ENCODE measurements at regions not wholly inside any gene's neighbourhood (a gene's known extent, or its start where the extent isn't known, plus 50 kb on each side); places are given as distances from the start of the nearest gene placed in this dataset.
"Not testable (repeated sequence)": the region's sequence is repeated elsewhere in the genome, so short reads cannot be mapped to it uniquely, and the experiment has no call there.

DNA sequence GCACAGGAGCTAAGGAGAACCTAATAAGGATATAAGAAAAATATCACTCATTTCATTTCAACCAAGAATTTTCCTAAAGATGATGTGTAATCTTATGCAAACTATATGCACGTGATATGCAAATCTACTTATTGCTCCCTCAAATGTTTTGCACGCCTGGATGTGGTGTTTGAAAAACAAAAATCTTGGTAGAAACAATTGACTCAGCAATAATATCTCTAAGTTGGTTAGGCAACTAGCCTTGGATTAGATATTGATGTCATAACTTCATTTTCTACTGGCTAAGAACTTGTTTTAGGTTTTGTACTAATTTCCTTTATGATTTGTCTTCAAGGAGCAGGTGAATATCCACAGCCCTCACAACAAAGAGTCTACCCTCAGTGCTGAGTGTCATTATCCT is 164.6 kb downstream of the TM2D1 start:
- H3K27me3 ChIP-seq (replicated peaks; ENCODE audit: insufficient read depth): no peaks in the 10 kb centered on the region
- no peaks in the 10 kb centered on the region for H3F3A ChIP-seq (ENCODE audit: insufficient read depth)
- no peak overlapping the region for H3K4me2 ChIP-seq (ENCODE audit: unreplicated experiment)
- H3K9ac ChIP-seq: no peak overlapping the region
- H3K36me3 ChIP-seq (ENCODE audit: low read depth): no peaks in the 10 kb centered on the region
- H2AFZ ChIP-seq: no peak overlapping the region
- no peaks in the 10 kb centered on the region for H3K79me2 ChIP-seq (ENCODE audit: insufficient read depth)
- no peak overlapping the region for H3K4me3 ChIP-seq
- no peak overlapping the region for H3K27ac ChIP-seq
- no peaks in the 10 kb centered on the region for H3K9me2 ChIP-seq (ENCODE audit: insufficient read depth)
- H3K9me3 ChIP-seq (ENCODE audit: low read depth): no peaks in the 10 kb centered on the region
- in situ Hi-C loops (cut with MboI): no loop called here
- no peak for TF ChIP-seq EZH2 (IDR thresholded peaks at IDR 0.05; ENCODE audit: insufficient read depth, poor library complexity, severe bottlenecking)
- no peak for TF ChIP-seq EZH2phosphoT487 (IDR thresholded peaks at IDR 0.05; ENCODE audit: insufficient read depth, low read depth)
- no peaks in the 10 kb centered on the region for H4K20me1 ChIP-seq (ENCODE audit: insufficient read depth)
- 39 to 52% methylated on average over 2 of the region's 2 CpGs for WGBS, 2 experiments (ENCODE audit: low coverage in 1 of 2, low lambda C conversion rate in 2 of 2, missing lambda C conversion rate in 2 of 2)
- H3K4me1 ChIP-seq (ENCODE audit: insufficient read depth): no peaks in the 10 kb centered on the region
- DNase-seq: no peak

DNA sequence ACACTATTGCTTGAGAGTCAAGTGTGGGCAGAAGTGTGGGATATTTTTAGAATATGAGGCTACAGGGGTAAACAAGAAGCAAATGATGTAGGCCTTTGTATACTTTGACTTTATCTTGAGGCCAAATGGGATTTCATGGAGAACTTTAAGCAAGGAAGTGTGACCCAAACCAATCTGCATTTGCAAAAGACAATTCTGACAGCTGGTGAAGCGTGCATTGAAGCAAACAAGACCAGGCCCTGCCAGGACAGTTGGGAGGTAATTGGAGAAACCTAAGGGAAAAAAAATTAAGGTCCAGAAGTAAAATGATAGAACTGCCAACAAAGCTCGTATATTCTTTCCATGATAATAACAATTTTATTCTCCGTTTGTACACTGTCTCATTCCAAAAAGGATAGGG is 168.3 kb downstream of the TM2D1 start:
- Histone ChIP-seq H3K4me3 (no peak overlapping the region), H3K9me2 (ENCODE audit: insufficient read depth) (no peaks in the 10 kb centered on the region), H3K9ac (no peak overlapping the region), H3K4me1 (ENCODE audit: insufficient read depth) (no peaks in the 10 kb centered on the region), H3K27ac (no peak overlapping the region), H3K4me2 (ENCODE audit: unreplicated experiment) (no peak overlapping the region), H4K20me1 (ENCODE audit: insufficient read depth) (no peaks in the 10 kb centered on the region), H3F3A (ENCODE audit: insufficient read depth) (no peaks in the 10 kb centered on the region), H3K79me2 (ENCODE audit: insufficient read depth) (no peaks in the 10 kb centered on the region), H2AFZ (no peak overlapping the region), H3K27me3 (replicated peaks; ENCODE audit: insufficient read depth) (no peaks in the 10 kb centered on the region), H3K36me3 (ENCODE audit: low read depth) (no peaks in the 10 kb centered on the region), H3K9me3 (ENCODE audit: low read depth) (no peaks in the 10 kb centered on the region)
- TF ChIP-seq EZH2phosphoT487 (IDR thresholded peaks at IDR 0.05; ENCODE audit: insufficient read depth, low read depth) (no peak), EZH2 (IDR thresholded peaks at IDR 0.05; ENCODE audit: insufficient read depth, poor library complexity, severe bottlenecking) (no peak)
- in situ Hi-C loops (cut with MboI): no loop called here
- no peak for DNase-seq
- 50 to 54% methylated on average over 3 of the region's 3 CpGs for WGBS, 2 experiments (ENCODE audit: low coverage in 1 of 2, low lambda C conversion rate in 2 of 2, missing lambda C conversion rate in 2 of 2)

DNA sequence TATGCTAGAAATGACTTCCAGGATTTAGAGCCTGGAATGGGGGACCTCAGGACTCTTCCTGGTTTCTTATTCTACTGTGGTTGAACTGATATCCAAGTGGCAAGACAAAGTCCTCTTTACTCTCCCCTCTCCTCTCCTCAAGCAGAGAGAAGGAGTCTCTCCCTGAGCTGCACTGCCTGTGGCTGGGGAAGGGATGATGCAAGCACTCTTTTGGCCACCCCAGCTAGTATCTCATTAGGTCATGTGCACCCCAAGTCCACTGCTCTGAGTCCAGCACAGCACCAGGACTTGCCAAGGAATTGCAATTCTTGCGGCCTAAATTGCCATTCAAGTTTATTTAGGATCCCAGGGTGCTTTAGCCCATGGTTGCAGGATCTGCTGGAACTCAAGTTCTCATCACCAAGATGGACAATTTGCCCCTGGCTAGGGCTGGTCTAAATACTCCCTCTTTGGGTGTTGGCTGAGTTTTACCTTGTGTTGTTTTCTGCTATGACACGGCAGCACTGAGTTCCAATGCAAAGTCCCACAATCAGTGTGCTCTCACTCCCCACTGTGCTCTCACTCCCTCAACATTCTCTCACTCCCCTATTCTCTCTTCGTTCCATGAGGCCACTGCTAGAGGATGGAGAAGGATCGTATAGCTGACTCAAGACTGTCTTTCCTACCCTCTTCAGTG is 172.2 kb downstream of the TM2D1 start:
- DNase-seq: no peak
- no peaks in the 10 kb centered on the region for H3K4me1 ChIP-seq (ENCODE audit: insufficient read depth)
- no peaks in the 10 kb centered on the region for H3K79me2 ChIP-seq (ENCODE audit: insufficient read depth)
- H3K4me3 ChIP-seq: no peak overlapping the region
- H3K4me2 ChIP-seq (ENCODE audit: unreplicated experiment): no peak overlapping the region
- no peaks in the 10 kb centered on the region for H3K9me3 ChIP-seq (ENCODE audit: low read depth)
- H3K9me2 ChIP-seq (ENCODE audit: insufficient read depth): 0 out of 2 replicates have a peak, but pooled peaks cover 2% of the 10 kb centered on the region
- no peak overlapping the region for H2AFZ ChIP-seq
- H3K36me3 ChIP-seq (ENCODE audit: low read depth): no peaks in the 10 kb centered on the region
- no peaks in the 10 kb centered on the region for H4K20me1 ChIP-seq (ENCODE audit: insufficient read depth)
- no peaks in the 10 kb centered on the region for H3F3A ChIP-seq (ENCODE audit: insufficient read depth)
- H3K9ac ChIP-seq: no peak overlapping the region
- in situ Hi-C loops (cut with MboI): no loop called here
- H3K27me3 ChIP-seq (replicated peaks; ENCODE audit: insufficient read depth): no peaks in the 10 kb centered on the region
- TF ChIP-seq EZH2 (IDR thresholded peaks at IDR 0.05; ENCODE audit: insufficient read depth, poor library complexity, severe bottlenecking): no peak
- no peak for TF ChIP-seq EZH2phosphoT487 (IDR thresholded peaks at IDR 0.05; ENCODE audit: insufficient read depth, low read depth)
- WGBS, 2 experiments (ENCODE audit: low coverage in 1 of 2, low lambda C conversion rate in 2 of 2, missing lambda C conversion rate in 2 of 2): 66 to 72% methylated on average over 4 of the region's 4 CpGs
- H3K27ac ChIP-seq: no peak overlapping the region

DNA sequence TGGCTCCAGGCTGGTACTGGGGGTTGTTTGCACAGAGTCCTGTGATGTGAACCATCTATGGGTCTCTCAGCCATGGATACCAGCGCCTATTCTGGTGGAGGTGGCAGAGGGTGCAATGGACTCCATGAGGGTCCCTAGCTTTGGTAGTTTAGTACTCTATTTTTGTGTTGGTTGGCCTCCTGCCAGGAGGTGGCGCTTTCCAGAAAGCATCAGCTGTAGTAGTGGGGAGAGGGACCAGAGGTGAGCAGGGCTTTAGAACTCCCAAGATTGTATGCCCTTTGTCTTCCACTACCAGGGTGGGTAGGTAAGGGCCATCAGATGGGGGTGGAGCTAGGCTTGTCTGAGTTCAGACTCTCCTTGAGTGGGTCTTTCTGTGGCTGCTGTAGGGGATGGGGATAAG is 177.6 kb downstream of the TM2D1 start:
- H3K27ac ChIP-seq; H3K4me3 ChIP-seq; H3K9ac ChIP-seq; in situ Hi-C loops (cut with MboI); H3K9me2 ChIP-seq (ENCODE audit: insufficient read depth); DNase-seq; H3K36me3 ChIP-seq (ENCODE audit: low read depth); H3K27me3 ChIP-seq (replicated peaks; ENCODE audit: insufficient read depth); H3K4me2 ChIP-seq (ENCODE audit: unreplicated experiment); H4K20me1 ChIP-seq (ENCODE audit: insufficient read depth); H2AFZ ChIP-seq; H3F3A ChIP-seq (ENCODE audit: insufficient read depth); H3K9me3 ChIP-seq (ENCODE audit: low read depth); H3K79me2 ChIP-seq (ENCODE audit: insufficient read depth); H3K4me1 ChIP-seq (ENCODE audit: insufficient read depth): not testable (repeated sequence)
- 65 to 73% methylated on average over 2 of the region's 2 CpGs for WGBS, 2 experiments (ENCODE audit: low coverage in 1 of 2, low lambda C conversion rate in 2 of 2, missing lambda C conversion rate in 2 of 2)

DNA sequence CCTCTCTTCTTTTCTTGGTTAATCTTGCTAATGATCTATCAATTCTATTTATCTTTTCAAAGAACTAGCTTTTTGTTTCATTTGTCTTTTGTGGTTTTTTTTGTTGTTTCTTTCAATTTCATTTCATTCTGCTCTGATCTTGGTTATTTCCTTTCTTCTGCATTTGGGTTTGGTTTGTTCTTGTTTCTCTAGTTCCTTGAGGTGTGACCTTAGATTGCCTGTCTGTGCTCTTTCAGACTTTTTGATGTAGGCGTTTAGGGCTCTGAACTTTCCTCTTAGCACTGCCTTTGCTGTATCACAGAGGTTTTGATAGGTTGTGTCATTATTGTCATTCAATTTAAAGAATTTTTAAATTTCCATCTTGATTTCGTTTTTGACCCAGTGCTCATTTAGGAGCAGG is 180.1 kb downstream of the TM2D1 start:
- H3K36me3 ChIP-seq (ENCODE audit: low read depth); H3K4me1 ChIP-seq (ENCODE audit: insufficient read depth); H3K27ac ChIP-seq; H3K9ac ChIP-seq; H4K20me1 ChIP-seq (ENCODE audit: insufficient read depth); in situ Hi-C loops (cut with MboI); H2AFZ ChIP-seq; H3K79me2 ChIP-seq (ENCODE audit: insufficient read depth); H3K9me3 ChIP-seq (ENCODE audit: low read depth); H3K4me3 ChIP-seq; H3K27me3 ChIP-seq (replicated peaks; ENCODE audit: insufficient read depth); H3K4me2 ChIP-seq (ENCODE audit: unreplicated experiment); H3K9me2 ChIP-seq (ENCODE audit: insufficient read depth); DNase-seq; H3F3A ChIP-seq (ENCODE audit: insufficient read depth): not testable (repeated sequence)
- 32 to 41% methylated on average over 2 of the region's 2 CpGs for WGBS, 2 experiments (ENCODE audit: low coverage in 1 of 2, low lambda C conversion rate in 2 of 2, missing lambda C conversion rate in 2 of 2)

DNA sequence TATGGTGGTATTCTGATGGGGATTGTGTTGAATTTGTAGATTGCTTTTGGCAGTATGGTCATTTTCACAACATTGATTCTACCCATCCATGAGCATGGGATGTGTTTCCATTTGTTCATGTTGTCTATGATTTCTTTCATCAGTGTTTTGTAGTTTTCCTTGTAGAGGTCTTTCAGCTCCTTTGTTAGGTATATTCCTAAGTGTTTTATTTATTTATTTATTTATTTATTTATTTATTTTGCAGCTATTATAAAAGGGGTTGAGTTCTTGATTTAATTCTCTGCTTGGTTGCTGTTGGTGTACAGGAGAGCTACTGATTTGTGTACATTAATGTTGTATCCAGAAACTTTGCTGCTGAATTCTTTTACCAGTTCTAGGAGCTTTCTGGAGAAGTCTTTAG is 181.4 kb downstream of the TM2D1 start:
- H3F3A ChIP-seq (ENCODE audit: insufficient read depth); H3K4me1 ChIP-seq (ENCODE audit: insufficient read depth); H3K79me2 ChIP-seq (ENCODE audit: insufficient read depth); H4K20me1 ChIP-seq (ENCODE audit: insufficient read depth); H3K9me3 ChIP-seq (ENCODE audit: low read depth); H3K9me2 ChIP-seq (ENCODE audit: insufficient read depth); in situ Hi-C loops (cut with MboI); H2AFZ ChIP-seq; DNase-seq; H3K4me2 ChIP-seq (ENCODE audit: unreplicated experiment); H3K9ac ChIP-seq; H3K4me3 ChIP-seq; H3K27ac ChIP-seq; H3K27me3 ChIP-seq (replicated peaks; ENCODE audit: insufficient read depth); H3K36me3 ChIP-seq (ENCODE audit: low read depth): not testable (repeated sequence)

All from GM23248 (cell line).